Suppressor macrophage treated with lipopolysaccharide for 4 hours (primary cell): ENCODE measurements at regions not wholly inside any gene's neighbourhood (a gene's known extent, or its start where the extent isn't known, plus 50 kb on each side); places are given as distances from the start of the nearest gene placed in this dataset.

Source experiments
- DNase-seq: peaks from one replicate; pipeline ENCODE4 v3.0.0-alpha.2; 2020

DNA sequence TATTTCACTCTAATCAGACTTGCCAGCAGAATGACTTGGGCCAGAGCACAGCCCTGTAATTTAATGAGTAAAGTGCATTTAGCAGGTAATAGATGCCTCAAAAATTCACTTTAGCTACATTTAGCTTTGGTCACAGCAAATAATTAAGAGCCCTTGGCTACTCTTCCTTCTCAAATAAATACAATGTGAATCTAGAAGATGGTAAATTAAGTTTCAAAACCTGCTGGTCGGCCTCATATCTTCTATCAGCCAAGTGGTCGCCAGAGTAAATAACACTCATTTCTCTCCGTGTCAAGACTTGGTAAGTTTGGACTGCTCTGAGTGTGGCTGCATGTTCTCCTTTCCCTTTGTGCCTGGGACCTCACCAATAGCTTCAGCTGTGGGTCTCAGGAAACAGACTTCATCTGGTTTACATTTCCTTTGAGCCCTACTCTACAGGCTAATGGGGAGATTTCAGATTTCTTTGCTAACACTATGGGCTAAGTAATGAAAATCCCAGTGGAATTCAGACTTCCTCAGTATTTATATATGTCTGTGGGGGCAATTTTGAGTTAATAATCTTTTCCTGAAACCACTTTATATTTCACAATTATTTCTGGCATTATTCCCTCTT is 375.8 kb downstream of the RBM43 start:
- DNase-seq, result no peak

- DNase-seq, result no peak
Observed at GRCh38 chr2:150885236-150885635, 376.4 kb downstream of the RBM43 start.

DNA sequence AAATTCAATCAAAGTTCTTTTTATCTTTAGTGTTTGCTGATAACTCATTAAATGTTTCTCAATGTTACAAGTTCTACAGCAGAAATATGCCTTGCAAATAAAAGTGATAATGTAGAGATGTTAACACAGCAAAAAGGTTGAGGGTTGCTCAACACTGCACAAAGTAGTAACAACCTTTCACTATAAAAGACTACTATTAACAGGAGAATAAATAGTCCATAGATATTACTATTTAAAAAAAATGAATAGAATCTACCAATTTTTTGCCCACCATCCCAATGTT is 378.1 kb downstream of the RBM43 start:
- no peak for DNase-seq

DNA sequence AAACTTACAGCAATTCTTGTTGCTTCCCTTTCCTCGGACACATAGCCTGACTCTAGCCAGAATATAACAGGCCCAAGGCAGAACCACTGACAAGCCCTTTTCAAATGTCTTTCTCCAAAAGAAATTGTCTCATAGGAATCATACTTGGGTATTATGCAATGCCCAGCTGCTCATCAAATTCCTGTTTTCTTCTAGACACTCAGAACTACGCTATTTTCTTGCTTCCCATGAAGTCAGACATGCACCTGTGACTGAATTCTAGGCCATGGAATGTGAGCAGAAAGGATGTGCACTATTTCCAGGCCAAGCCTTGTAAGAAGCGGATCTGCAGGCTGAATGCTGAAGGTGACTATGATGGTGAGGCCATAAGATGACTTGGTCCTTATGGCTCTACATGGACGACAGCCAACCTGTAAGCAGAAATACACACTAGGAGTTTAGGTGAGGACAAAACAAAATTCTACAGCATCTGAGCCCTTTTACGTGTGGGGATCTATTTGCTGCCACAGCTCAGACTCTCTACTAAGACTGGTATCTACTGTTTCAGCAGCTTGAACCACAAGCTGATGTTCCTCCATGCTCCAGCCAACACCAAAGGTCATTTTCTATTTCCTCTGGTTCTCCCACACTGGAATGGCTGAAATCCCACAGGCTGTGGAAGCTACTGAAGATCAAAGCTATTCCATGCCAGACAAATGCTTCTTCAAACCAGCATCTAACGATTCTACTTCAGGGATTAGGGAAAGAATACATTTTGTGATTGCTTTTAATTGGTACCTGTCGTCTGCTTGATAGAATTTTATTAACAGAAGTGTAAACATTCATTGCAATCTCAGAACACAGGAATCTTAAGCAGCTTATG is 378.7 kb downstream of the RBM43 start:
- no peak for DNase-seq

DNA sequence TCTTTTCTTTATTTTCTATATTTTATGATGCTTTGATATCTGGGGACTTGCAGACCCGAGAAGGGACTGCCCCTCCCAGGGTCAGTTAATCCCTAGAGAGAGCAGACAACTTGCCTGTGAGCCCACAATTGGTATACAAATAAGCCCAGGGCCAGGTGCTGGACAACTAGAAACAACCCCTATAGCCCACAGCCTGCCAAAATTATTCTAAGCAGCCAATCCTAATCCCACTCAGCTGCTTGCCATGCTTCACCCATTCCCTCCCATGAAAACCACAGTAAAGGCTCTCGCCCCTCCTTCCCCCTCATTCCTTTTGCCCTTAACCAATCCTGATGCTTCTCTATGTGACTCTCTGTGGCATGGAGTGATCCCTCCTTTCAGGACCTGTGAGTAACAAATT is 380.7 kb downstream of the RBM43 start:
- DNase-seq, result no peak

- DNase-seq, result peak; percentile 2
Observed at GRCh38 chr2:150878356-150878755, 383.3 kb downstream of the RBM43 start.

DNA sequence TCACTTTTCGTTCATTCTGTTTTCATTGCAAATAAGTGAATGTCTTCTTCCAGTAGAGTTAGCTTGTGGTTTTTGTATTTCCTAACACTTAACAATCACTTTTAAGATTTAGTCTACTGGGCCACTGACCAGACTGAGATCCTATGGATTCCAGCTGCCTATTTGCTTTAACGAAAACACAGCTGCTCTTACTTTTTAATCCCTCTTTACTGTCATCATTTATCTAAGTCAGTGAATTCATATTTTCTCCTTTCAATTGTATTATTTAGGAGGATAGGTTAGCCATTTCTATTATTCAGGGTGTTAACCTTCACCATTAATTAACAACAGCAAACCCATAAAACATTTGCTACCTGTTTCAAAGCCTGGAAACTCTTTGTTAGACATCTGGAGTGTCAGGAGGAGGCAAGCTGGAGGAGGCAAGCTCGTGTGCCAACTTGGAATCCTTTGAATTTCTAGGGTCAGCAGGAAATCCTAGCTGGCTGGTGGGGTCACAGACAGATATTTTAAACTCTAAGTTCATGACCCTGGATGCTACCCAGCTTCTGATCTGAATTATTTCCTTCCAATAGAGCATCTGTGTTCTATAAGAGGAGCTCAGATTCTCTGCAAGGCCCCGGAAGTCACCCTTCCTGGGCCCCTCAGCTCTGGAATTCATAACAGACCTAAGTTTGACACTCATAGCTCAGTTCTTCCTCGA is 385.3 kb downstream of the RBM43 start:
- DNase-seq, result no peak

- DNase-seq, result no peak
Observed at GRCh38 chr2:150873396-150873772, 385.9 kb upstream of the RND3 start.

DNA sequence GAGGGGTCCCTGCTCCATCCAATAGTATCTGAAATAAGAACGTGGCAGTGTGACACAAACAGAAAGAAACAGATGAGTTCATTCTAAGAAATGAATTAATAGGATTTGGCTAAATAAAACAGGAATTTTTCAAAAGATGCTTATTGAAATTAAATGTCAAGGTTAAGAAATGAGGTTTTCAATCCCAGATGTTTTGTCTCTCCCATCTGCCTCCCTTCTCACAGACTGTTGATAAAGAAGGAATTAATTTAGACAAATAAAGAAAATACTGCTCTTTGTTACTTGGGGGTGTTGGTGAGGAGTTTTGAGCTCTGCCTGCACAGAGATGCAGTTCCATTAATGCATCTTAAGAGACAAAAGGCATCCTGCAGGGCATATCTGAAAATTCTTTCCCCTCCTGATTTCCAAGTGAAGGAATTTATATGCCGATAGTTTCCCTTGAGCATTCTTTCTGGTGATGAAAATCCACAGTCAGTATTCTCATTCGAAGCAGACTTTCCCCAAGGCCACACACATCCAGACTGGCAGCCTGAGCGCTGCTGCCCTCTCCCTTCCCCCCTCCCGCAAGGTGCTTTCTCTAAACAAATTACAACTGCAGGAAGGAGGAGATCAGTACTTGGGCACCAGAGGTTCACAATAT is 385.4 kb upstream of the RND3 start:
- DNase-seq, result no peak

- no peak for DNase-seq
Observed at GRCh38 chr2:150866431-150866830, 379.0 kb upstream of the RND3 start.

- no peak for DNase-seq
Observed at GRCh38 chr2:150863691-150864090, 376.2 kb upstream of the RND3 start.

DNA sequence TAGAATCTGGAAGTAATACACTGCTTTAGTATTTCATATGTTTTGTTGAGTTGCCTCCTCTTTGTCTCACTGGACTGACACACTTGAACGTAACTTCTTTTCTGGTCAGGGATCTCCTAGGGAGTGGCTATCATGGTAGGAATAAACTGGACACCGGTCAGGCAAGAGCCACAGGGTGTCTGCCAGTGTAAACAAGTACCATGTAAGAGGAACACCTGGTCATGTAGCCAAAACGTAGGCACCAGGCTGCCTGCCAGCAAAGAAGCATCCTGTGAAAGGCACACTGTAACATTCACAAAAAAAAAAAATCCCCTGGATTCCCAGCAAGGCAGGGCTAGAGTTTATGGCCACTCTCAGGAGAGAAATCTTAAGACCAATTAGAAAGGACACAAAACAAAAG is 372.8 kb upstream of the RND3 start:
- DNase-seq, result no peak

DNA sequence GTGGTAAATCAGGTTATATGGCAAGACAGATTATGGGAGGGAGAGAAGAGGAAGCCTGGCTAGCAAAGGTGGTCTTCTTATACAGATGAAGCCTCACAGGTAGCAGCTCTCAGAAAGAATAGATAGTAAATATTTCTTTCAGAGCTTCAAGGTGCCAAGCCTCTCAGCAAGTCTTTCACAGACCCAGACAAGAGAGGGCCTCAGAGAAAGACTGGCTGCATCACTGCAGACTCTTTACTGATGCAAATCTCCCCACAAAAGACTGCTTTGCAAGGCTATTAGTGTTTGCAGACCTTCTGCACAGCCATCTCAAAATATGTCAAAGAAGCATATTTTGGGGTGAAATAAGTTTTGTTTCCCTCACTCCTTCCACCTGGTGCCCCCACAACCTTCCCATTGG is 372.4 kb upstream of the RND3 start:
- DNase-seq, result no peak

- DNase-seq, result no peak
Observed at GRCh38 chr2:150859162-150859561, 371.7 kb upstream of the RND3 start.

DNA sequence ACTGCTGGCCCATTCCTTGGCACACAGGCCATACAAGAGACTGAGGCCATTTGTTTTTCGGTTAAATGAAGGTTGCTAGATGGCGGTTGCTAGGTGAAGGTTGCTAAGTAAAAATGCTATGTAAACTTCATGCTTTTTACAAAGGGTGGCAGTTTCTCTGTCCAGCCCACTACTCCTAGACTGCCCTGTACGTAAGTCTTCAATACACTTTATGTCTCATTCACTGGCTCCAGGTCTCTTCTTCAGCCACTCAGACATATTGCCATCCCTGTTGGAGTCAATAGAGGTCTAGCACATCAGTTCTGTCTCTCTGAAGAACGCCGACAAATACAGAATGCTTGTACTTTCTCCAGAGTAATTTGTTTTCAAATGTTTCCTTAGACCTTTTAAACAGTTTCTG is 370.9 kb upstream of the RND3 start:
- no peak for DNase-seq

DNA sequence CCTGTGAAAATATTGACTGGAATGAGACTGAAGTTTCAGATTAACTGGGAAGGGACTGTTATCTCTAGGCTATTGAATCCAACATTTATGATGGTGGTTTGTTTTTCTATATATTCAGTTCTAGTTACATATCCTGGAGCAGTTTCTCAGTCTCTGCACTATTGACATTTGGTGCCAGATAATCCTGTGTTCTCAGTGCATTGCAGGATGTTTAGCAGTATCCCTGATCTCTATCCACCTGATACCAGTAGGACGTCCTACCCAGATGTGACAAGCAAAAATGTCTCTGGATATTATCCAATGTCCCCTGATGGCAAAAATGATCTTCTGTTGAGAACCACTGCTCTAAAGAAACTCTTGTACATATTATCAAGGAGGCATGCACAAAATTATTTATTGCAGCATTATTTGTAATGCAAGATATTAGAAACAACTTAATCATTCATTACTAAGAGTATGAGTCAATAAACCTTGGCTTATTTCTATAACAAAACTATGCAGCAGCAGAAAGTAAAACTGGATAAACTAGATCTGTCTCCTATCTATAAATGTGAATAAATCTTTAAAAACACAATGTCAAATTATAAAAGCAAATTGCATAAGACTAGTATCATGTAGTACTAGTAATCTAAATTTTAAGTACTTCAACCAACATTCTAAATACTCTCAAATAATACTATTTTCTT is 369.3 kb upstream of the RND3 start:
- DNase-seq, result no peak

- no peak for DNase-seq
Observed at GRCh38 chr2:150853263-150853662, 365.8 kb upstream of the RND3 start.

- DNase-seq, result no peak
Observed at GRCh38 chr2:150850641-150851040, 363.2 kb upstream of the RND3 start.

DNA sequence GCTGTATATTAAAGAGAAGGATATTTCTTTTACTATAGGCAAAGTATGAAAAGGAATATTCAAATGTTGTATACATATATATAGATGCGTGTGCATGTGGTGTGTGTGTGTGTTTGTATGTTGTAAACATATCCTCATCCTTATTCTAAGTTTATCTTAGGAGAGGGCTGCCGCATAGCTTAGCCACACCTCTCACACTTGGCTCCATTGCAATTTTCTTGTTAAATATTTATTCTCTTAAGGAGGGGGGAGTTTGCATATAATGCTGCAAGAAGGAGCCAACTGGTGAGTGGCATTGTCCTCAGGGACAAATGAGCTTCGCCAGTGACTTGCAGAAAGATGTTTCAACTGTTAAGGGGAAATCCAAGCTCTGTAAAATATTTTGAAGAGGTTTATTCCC is 360.1 kb upstream of the RND3 start:
- DNase-seq, result no peak

DNA sequence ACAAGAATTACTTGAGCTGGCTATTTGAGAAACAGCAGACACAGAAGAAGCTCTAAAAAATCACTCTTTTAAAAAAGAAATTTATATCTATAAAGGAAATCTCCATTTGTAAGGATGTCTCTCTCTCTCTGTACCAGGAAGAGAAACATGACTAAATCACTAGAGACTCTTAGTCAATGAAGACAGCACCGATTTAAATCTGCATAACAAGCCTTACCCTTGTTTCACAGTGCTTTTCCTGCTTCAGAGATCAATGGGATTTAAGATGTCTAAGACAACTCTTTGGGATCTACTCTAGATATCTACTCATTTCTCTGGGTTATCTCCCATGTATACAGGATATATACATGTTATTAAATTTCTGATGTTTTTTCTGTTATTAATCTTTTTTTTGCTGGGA is 359.2 kb upstream of the RND3 start:
- DNase-seq, result no peak

DNA sequence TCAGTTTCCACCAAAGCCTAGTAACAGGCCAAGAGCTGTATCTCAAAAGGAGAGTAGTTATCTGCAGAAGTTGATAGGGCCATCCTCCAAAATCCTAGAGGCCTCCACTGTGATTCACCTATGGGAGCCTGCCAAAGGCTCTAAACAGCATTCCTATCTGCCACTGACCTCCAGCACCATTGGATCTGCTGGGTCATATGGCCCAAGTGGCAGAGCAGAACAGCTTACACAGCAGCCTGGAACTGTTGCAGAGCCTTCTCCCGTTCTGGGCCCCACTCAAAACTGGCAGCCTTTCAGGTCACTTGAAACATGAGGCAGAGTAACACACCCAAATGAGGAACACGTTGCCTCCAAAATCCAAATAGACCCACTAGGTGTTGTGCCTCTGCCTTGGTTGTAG is 345.2 kb upstream of the RND3 start:
- DNase-seq, result no peak

- peak; percentile 40 for DNase-seq
Observed at GRCh38 chr2:150824118-150824517, 336.7 kb upstream of the RND3 start.

DNA sequence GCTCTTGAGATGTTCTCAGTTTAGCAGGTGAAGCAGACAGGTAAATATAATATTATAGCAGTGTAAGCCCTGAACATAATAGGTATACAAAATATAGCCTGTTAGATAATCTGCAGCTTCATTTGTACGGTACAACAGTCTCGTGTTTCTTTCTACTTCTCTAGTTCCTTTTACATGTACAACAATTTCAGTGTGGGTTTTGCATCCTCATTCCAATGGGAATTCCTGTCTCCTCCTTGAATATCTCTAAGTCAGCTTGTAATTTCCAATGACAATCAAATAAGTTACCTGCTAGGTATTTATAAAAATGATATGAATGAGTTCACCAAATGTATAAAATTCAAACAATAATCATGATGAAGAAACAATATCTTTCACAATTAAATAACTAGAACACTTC is 330.0 kb upstream of the RND3 start:
- no peak for DNase-seq
